Liver (tissue), 3 donors: ENCODE measurements at regions not wholly inside any gene's neighbourhood (a gene's known extent, or its start where the extent isn't known, plus 50 kb on each side); places are given as distances from the start of the nearest gene placed in this dataset.

Experiments
- CTCF ChIP-seq: fragments of 150-350 bp; IDR thresholded peaks from 2 replicates; pipeline ENCODE4 v1.5.1; 2017; ENCODE audit warnings: improper control_type of control experiment, low read depth, low read length; ENCODE audit not compliant: missing input control
- EGR1 ChIP-seq, 2 donors: IDR thresholded peaks; 2 replicates each; pipeline ENCODE4 v1.6.1; 2016 to 2018; ENCODE audit warnings: antibody characterized with exemption in 2 of 2, low read depth in 2 of 2
- MAX ChIP-seq: IDR thresholded peaks from 2 replicates; pipeline ENCODE4 v1.6.1; 2016; ENCODE audit warnings: antibody characterized with exemption
- REST ChIP-seq: IDR thresholded peaks from 2 replicates; pipeline ENCODE4 v1.6.1; 2016; ENCODE audit warnings: antibody characterized with exemption, mild to moderate bottlenecking
- YY1 ChIP-seq: IDR thresholded peaks from 2 replicates; pipeline ENCODE4 v1.6.1; 2016; ENCODE audit warnings: antibody characterized with exemption, mild to moderate bottlenecking
- donor health status: healthy.
- donor health status: healthy.

GRCh38 chr21:41639336-41639735 is 127.5 kb downstream of the RIPK4 start:
- no peak for TF ChIP-seq CTCF
- TF ChIP-seq EGR1 (IDR thresholded peaks at IDR 0.05; ENCODE audit: low read depth in 2 of 2): no peak
- no peak for TF ChIP-seq MAX
- TF ChIP-seq YY1: no peak
- TF ChIP-seq REST: no peak
